Activated CD8-positive, alpha-beta T cell treated with anti-CD3 and anti-CD28 coated beads for 36 hours (primary cell): ENCODE measurements at regions not wholly inside any gene's neighbourhood (a gene's known extent, or its start where the extent isn't known, plus 50 kb on each side); places are given as distances from the start of the nearest gene placed in this dataset.
"Not testable (repeated sequence)": the region's sequence is repeated elsewhere in the genome, so short reads cannot be mapped to it uniquely, and the experiment has no call there.

Source experiments
- ATAC-seq: fragments of 200-7000 bp; cut with Tn5 transposase; one replicate; pipeline ENCODE4 v1.10.0; 2021; ENCODE audit warnings: mild to moderate bottlenecking, moderate library complexity
- CTCF ChIA-PET: fragments of 350-600 bp; sonication (Branson Sonifier 250); formaldehyde crosslinking; loops from one replicate; lab custom pipeline; 2021; ENCODE audit warnings: antibody characterized with exemption; lab: Charles Lee
- POLR2A ChIA-PET: fragments of 350-600 bp; sonication (Branson Sonifier 250); formaldehyde crosslinking; loops from one replicate; lab custom pipeline; 2021; ENCODE audit warnings: antibody characterized with exemption; lab: Charles Lee
- DNase-seq: peaks from one replicate; pipeline ENCODE4 v3.0.0-alpha.2; 2020
- H3K27ac Mint-ChIP-seq: one replicate; pipeline ENCODE4 v1.8.0; 2021; ENCODE audit warnings: mild to moderate bottlenecking, mixed read lengths
- H3K27me3 Mint-ChIP-seq: one replicate; pipeline ENCODE4 v1.8.0; 2021; ENCODE audit warnings: mixed read lengths
- H3K36me3 Mint-ChIP-seq: one replicate; pipeline ENCODE4 v1.8.0; 2021; ENCODE audit warnings: low read depth, mixed read lengths
- H3K4me1 Mint-ChIP-seq: one replicate; pipeline ENCODE4 v1.8.0; 2021; ENCODE audit warnings: low read depth, mixed read lengths
- H3K4me3 Mint-ChIP-seq: one replicate; pipeline ENCODE4 v1.8.0; 2021; ENCODE audit warnings: mild to moderate bottlenecking, moderate library complexity, mixed read lengths
- H3K9me3 Mint-ChIP-seq: one replicate; pipeline ENCODE4 v1.8.0; 2021; ENCODE audit warnings: mixed read lengths
- CTCF ChIP-seq: fragments of 200-600 bp; IDR thresholded peaks from one replicate; pipeline ENCODE4 v1.8.0; 2022; ENCODE audit warnings: antibody characterized with exemption, mild to moderate bottlenecking
- intact Hi-C: fragments of 100-400 bp; cut with micrococcal nuclease; formaldehyde crosslinking; loops from one replicate; pipeline ENCODE4 v1.10.0; 2022

GRCh38 chr3:145483992-145484391 is 677.0 kb downstream of the PLOD2 start:
- intact Hi-C loops = no loop called here
- Mint-ChIP-seq H3K27me3 (no peaks in the 10 kb centered on the region), H3K36me3 (no peaks in the 10 kb centered on the region), H3K4me3 (no peak overlapping the region), H3K4me1 (no peaks in the 10 kb centered on the region), H3K9me3 (peaks cover 4% of the 10 kb centered on the region), H3K27ac (no peak overlapping the region)
- ATAC-seq = no peak
- DNase-seq = no peak
- ChIA-PET POLR2A (no interaction called here), CTCF (no interaction called here)
- no peak for TF ChIP-seq CTCF

GRCh38 chr3:145489011-145489410 is 672.0 kb downstream of the PLOD2 start:
- Mint-ChIP-seq H3K27me3 (no peaks in the 10 kb centered on the region), H3K27ac (no peak overlapping the region), H3K4me3 (no peak overlapping the region), H3K9me3 (no peaks in the 10 kb centered on the region), H3K4me1 (no peaks in the 10 kb centered on the region), H3K36me3 (no peaks in the 10 kb centered on the region)
- intact Hi-C loops = no loop called here
- DNase-seq (no peak), ATAC-seq (no peak)
- no peak for TF ChIP-seq CTCF
- ChIA-PET POLR2A (no interaction called here), CTCF (no interaction called here)

- H3K36me3 Mint-ChIP-seq = no peaks in the 10 kb centered on the region
- no peaks in the 10 kb centered on the region for H3K27me3 Mint-ChIP-seq
- H3K4me3 Mint-ChIP-seq = no peak overlapping the region
- CTCF ChIA-PET = no interaction called here
- intact Hi-C loops = no loop called here
- no peak overlapping the region for H3K27ac Mint-ChIP-seq
- no peak for ATAC-seq
- DNase-seq = no peak
- no peaks in the 10 kb centered on the region for H3K4me1 Mint-ChIP-seq
- TF ChIP-seq CTCF = no peak
- POLR2A ChIA-PET = no interaction called here
- no peaks in the 10 kb centered on the region for H3K9me3 Mint-ChIP-seq
Measured at GRCh38 chr3:145490088-145491048, 670.6 kb downstream of the PLOD2 start.

GRCh38 chr3:145492456-145492855 is 668.5 kb downstream of the PLOD2 start:
- no peaks in the 10 kb centered on the region for H3K36me3 Mint-ChIP-seq
- H3K27ac Mint-ChIP-seq = no peak overlapping the region
- ChIA-PET POLR2A (no interaction called here), CTCF (no interaction called here)
- TF ChIP-seq CTCF = no peak
- H3K4me1 Mint-ChIP-seq = no peaks in the 10 kb centered on the region
- no peaks in the 10 kb centered on the region for H3K27me3 Mint-ChIP-seq
- ATAC-seq = no peak
- intact Hi-C loops = no loop called here
- DNase-seq = no peak
- H3K9me3 Mint-ChIP-seq = no peaks in the 10 kb centered on the region
- no peak overlapping the region for H3K4me3 Mint-ChIP-seq

GRCh38 chr3:145517416-145517815 is 643.6 kb downstream of the PLOD2 start:
- H3K4me1 Mint-ChIP-seq, DNase-seq, H3K4me3 Mint-ChIP-seq, CTCF ChIA-PET, H3K27me3 Mint-ChIP-seq, H3K9me3 Mint-ChIP-seq, POLR2A ChIA-PET, ATAC-seq, intact Hi-C loops, H3K27ac Mint-ChIP-seq, H3K36me3 Mint-ChIP-seq: not testable (repeated sequence)
